H54 (cell line): ENCODE measurements at regions not wholly inside any gene's neighbourhood (a gene's known extent, or its start where the extent isn't known, plus 50 kb on each side); places are given as distances from the start of the nearest gene placed in this dataset.

Source experiments
- DNase-seq: peaks from one replicate; pipeline ENCODE4 v3.0.0; 2011; ENCODE audit warnings: low spot score, mixed read lengths; ENCODE audit not compliant: insufficient read length
- FAIRE-seq: peaks from 3 replicates; lab custom pipeline; 2011; peaks lifted over from hg19 to GRCh38; lab: Jason Lieb, UNC
- POLR2A ChIP-seq: IDR thresholded peaks from 2 replicates; pipeline ENCODE4 v1.6.1; 2011; ENCODE audit warnings: low read depth, mild to moderate bottlenecking, low read length

DNA sequence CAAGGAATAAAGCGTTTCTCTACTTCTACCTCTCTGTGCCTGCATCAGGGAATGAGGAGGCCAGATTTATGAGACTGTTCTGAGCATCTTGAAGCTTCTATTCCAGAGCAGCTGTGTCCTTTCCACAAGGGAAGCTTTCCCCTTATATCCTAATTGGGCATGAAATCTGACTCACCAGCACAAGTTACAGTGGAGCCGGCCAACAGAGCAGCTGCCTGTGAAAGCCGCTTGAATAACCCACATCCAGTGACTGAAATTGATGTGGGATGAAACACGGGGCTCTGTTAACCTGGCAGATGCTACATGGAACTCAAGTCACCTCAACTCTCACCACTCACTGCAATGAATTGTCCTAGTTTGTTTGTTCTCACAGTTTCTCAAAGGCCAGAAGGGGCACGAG lies 400.3 kb downstream of the TFAP2A start:
- no peak for TF ChIP-seq POLR2A
- DNase-seq (no peak), FAIRE-seq (no peak)

GRCh38 chr6:10000551-10000950 lies 414.3 kb downstream of the TFAP2A start:
- TF ChIP-seq POLR2A: no peak
- no peak for FAIRE-seq
- DNase-seq: no peak

- no peak for FAIRE-seq
- TF ChIP-seq POLR2A: no peak
- no peak for DNase-seq
Observed at GRCh38 chr6:9999796-10000195, 415.1 kb downstream of the TFAP2A start.

- no peak for FAIRE-seq
- DNase-seq: no peak
- no peak for TF ChIP-seq POLR2A
Observed at GRCh38 chr6:9986273-9986672, 428.6 kb downstream of the TFAP2A start.

DNA sequence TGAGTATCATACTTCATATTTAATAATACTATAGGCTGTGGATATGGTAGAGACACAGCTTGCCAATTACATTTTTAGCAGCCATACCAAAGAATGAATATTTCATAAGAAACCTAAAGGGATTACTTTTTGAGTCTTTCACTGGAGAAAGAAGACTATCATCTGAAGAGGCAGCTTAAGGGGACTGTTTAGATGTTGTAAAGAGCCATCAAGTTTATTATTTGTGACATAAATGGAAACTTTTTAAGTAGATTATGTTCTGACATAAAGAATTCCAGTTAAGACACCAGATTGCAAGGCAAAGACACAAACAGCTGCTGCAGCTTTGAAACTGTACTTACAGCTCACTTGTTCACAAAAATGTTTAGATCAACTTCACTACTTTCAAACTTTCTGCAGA lies 429.4 kb downstream of the TFAP2A start:
- no peak for TF ChIP-seq POLR2A
- no peak for FAIRE-seq
- no peak for DNase-seq

- TF ChIP-seq POLR2A: no peak
- DNase-seq: no peak
- FAIRE-seq: no peak
Observed at GRCh38 chr6:9984607-9985006, 430.3 kb downstream of the TFAP2A start.

DNA sequence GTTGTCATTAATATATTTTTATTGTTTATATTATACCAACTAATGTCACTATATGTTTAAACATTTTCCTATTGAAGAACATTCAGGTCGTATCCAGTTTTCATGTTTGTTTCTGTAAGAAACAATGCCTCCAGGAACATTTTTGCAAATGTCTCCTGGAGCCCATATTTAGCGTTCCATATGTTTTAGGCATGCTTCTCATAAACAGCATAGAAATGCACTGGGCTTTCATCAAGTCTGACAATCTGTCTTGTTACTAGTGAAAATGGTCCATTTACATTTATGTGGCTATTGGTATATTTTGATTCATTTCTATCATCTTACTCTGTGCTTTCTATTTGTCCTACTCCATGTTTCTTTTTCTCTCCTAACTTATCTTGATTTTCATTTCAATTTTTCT lies 431.7 kb downstream of the TFAP2A start:
- no peak for FAIRE-seq
- no peak for DNase-seq
- TF ChIP-seq POLR2A: no peak

- TF ChIP-seq POLR2A: no peak
- DNase-seq (no peak), FAIRE-seq (no peak)
Observed at GRCh38 chr6:9982215-9982614, 432.7 kb downstream of the TFAP2A start.

GRCh38 chr6:9979996-9980395 lies 434.9 kb downstream of the TFAP2A start:
- FAIRE-seq (no peak), DNase-seq (no peak)
- no peak for TF ChIP-seq POLR2A

GRCh38 chr6:9978480-9978879 lies 436.4 kb downstream of the TFAP2A start:
- TF ChIP-seq POLR2A: no peak
- FAIRE-seq (no peak), DNase-seq (no peak)

DNA sequence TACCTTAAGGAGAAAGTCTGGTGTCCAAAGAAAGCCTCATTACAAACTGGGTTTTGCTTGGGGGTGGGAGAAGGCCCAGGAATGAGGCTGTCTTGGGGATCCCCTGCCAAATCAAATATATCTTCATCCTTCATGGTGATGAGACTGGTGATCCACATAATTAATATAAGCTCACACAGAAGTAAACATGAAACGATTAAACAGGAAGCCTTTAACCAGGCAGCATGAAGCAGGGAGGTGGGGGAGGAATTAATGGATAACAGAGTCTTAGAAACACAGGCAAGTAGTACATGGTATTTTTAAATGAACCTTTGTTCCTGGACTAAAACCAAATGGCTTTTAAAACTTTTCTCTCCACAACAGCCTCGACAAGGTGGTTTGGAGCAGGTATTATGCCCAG lies 437.5 kb downstream of the TFAP2A start:
- DNase-seq: no peak
- TF ChIP-seq POLR2A: no peak
- FAIRE-seq: no peak

GRCh38 chr6:9961646-9962045 lies 453.2 kb downstream of the TFAP2A start:
- FAIRE-seq (no peak), DNase-seq (no peak)
- no peak for TF ChIP-seq POLR2A

DNA sequence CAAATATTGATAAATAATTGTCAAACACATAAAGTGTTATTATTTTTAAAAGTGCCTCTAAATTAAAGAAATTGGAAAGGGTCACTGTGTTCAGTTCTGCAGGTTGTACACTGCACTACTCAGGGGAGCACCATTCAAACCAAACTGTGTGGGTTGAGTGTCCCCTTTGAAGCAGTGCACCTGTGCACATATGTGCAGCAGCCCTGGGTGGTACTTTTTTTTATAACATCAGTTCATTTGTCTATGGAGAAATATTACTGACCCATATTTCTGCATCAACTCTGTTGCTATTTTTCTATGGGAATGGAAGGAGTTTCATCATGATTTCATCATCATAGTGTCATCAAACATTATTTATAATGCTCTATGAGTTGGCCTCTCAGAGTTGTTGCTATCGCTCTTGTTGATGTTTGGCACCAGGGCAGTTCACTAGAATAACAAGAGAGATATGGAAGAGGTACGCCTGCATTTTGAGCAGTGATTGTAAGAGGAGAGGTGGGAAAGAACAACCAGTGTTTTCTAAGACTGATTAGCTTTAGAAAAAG lies 457.6 kb downstream of the TFAP2A start:
- DNase-seq: no peak
- FAIRE-seq: no peak
- TF ChIP-seq POLR2A: no peak

DNA sequence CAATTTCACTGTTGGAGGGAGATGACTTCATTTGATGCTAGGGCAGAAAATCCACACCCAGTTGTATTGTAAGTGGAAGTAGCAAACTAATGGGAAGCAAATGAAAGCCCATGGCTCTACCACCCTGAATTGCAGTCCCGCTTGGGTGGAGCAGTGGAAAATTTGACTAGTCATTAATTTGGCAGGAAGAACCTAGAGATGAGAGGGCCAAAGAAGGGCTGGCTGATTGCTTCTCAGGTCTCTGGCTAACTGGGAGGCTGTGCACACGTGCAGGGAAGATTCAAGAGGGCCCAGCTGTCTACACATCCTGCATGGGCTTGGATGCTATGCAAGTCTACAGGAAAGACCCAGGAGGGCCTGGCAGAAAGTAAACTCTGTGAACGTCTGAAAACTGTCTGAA lies 466.2 kb downstream of the TFAP2A start:
- FAIRE-seq: no peak
- TF ChIP-seq POLR2A: no peak
- no peak for DNase-seq

- DNase-seq: no peak
- no peak for FAIRE-seq
- TF ChIP-seq POLR2A: no peak
Observed at GRCh38 chr6:9943986-9944385, 470.9 kb downstream of the TFAP2A start.

- DNase-seq (no peak), FAIRE-seq (no peak)
- TF ChIP-seq POLR2A: no peak
Observed at GRCh38 chr6:9943026-9943425, 471.8 kb downstream of the TFAP2A start.
